HEK293T (cell line): ENCODE measurements at regions not wholly inside any gene's neighbourhood (a gene's known extent, or its start where the extent isn't known, plus 50 kb on each side); places are given as distances from the start of the nearest gene placed in this dataset.

ENCODE experiments used
- FOXM1 ChIP-seq: fragments of 450-650 bp; IDR thresholded peaks from 2 replicates; pipeline ENCODE4 v1.6.1; 2017; ENCODE audit warnings: mild to moderate bottlenecking, borderline replicate concordance
- NFRKB ChIP-seq: fragments of 450-650 bp; IDR thresholded peaks from 2 replicates; pipeline ENCODE4 v1.6.1; 2016; ENCODE audit warnings: mild to moderate bottlenecking, moderate library complexity
- SUZ12 ChIP-seq: fragments of 450-650 bp; IDR thresholded peaks from 2 replicates; pipeline ENCODE4 v1.6.1; 2016; ENCODE audit warnings: mild to moderate bottlenecking
- TF ChIP-seq, protein P1 (sequence below): fragments of 450-650 bp; IDR thresholded peaks from 2 replicates; pipeline ENCODE4 v1.6.1; 2016

DNA sequence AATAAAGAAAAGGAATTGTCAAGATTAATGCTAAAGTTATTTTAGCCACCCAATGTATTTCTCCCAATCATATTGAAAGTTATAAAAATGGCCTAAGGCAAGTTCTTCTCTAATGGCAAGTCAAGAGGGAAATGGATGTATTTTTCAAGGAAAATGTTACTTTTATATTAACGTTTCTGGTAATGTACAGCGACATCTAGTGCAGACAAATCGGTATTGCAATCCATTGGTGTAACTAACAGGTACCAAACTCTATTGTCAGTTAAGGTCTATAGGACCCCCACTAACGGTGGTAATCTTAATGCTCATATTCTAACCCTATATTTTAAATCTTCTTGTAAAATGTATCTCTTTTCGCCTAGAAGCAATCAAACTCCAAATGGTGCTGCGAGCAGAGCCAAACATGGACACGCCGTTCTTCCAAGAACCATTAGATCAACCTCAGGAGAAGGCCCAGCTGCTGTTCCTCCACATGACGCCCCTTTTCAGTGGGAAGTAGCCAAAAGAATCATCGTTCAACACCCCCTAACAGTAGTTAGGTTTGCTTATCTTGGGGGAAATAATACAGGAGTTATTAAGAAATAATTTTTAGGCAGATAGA, 98.5 kb upstream of the PABPC3 start:
- TF ChIP-seq FOXM1, result no peak
- TF ChIP-seq SUZ12, result no peak
- no peak for TF ChIP-seq NFRKB
- TF ChIP-seq, protein P1, sequence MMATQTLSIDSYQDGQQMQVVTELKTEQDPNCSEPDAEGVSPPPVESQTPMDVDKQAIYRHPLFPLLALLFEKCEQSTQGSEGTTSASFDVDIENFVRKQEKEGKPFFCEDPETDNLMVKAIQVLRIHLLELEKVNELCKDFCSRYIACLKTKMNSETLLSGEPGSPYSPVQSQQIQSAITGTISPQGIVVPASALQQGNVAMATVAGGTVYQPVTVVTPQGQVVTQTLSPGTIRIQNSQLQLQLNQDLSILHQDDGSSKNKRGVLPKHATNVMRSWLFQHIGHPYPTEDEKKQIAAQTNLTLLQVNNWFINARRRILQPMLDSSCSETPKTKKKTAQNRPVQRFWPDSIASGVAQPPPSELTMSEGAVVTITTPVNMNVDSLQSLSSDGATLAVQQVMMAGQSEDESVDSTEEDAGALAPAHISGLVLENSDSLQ, result no peak
